Astrocyte (in vitro differentiated cells and primary cell): ENCODE measurements at regions not wholly inside any gene's neighbourhood (a gene's known extent, or its start where the extent isn't known, plus 50 kb on each side); places are given as distances from the start of the nearest gene placed in this dataset.
A peak's percentile ranks its signal among the peaks of the same experiment; 100 is the strongest.

Source experiments
- DNase-seq: peaks from one replicate; pipeline ENCODE4 v3.0.0-alpha.2; 2010; ENCODE audit warnings: low read depth
- FAIRE-seq: peaks from 2 replicates; lab custom pipeline; 2011; peaks lifted over from hg19 to GRCh38; lab: Jason Lieb, UNC
- H2AFZ ChIP-seq: 2 replicates; pipeline ENCODE4 v1.6.0; 2012; ENCODE audit warnings: low read depth, low read length, inconsistent platforms
- H3K27ac ChIP-seq: 2 replicates; pipeline ENCODE4 v1.5.1; 2011; ENCODE audit warnings: low read depth, low read length, inconsistent platforms
- H3K27me3 ChIP-seq: 2 replicates; pipeline ENCODE4 v1.6.0; 2011; ENCODE audit warnings: low read length, inconsistent platforms; ENCODE audit not compliant: insufficient read depth
- H3K36me3 ChIP-seq: 2 replicates; pipeline ENCODE4 v1.5.1; 2011; ENCODE audit warnings: low read length, inconsistent platforms; ENCODE audit not compliant: insufficient read depth
- H3K4me1 ChIP-seq: 2 replicates; pipeline ENCODE4 v1.5.1; 2011; ENCODE audit warnings: low read length, inconsistent platforms; ENCODE audit not compliant: insufficient read depth
- H3K4me2 ChIP-seq: 2 replicates; pipeline ENCODE4 v1.6.0; 2012; ENCODE audit warnings: low read length, inconsistent platforms
- H3K4me3 ChIP-seq: 2 replicates; pipeline ENCODE4 v1.5.1; 2011; ENCODE audit warnings: low read depth, mild to moderate bottlenecking, low read length, inconsistent platforms; ENCODE audit not compliant: insufficient read depth
- H3K79me2 ChIP-seq: 2 replicates; pipeline ENCODE4 v1.6.0; 2012; ENCODE audit warnings: mild to moderate bottlenecking, low read length, inconsistent platforms; ENCODE audit not compliant: insufficient read depth
- H3K9ac ChIP-seq: 2 replicates; pipeline ENCODE4 v1.6.0; 2012; ENCODE audit warnings: mild to moderate bottlenecking, low read length, inconsistent platforms
- H3K9me3 ChIP-seq: 2 replicates; pipeline ENCODE4 v1.5.1; 2012; ENCODE audit warnings: low read depth, mild to moderate bottlenecking, low read length, inconsistent platforms; ENCODE audit not compliant: insufficient read depth
- H4K20me1 ChIP-seq: 2 replicates; pipeline ENCODE4 v1.6.0; 2012; ENCODE audit warnings: low read length, inconsistent platforms; ENCODE audit not compliant: insufficient read depth
- H3K27ac Mint-ChIP-seq: one replicate; pipeline ENCODE4 v1.8.0; 2021; ENCODE audit warnings: mild to moderate bottlenecking, mixed read lengths; ENCODE audit not compliant: unreplicated experiment
- H3K27me3 Mint-ChIP-seq: one replicate; pipeline ENCODE4 v1.8.0; 2021; ENCODE audit warnings: low read depth, mixed read lengths; ENCODE audit not compliant: unreplicated experiment
- H3K36me3 Mint-ChIP-seq: one replicate; pipeline ENCODE4 v1.8.0; 2021; ENCODE audit warnings: low read depth, mixed read lengths; ENCODE audit not compliant: unreplicated experiment
- H3K4me1 Mint-ChIP-seq: one replicate; pipeline ENCODE4 v1.8.0; 2021; ENCODE audit warnings: low read depth, mixed read lengths; ENCODE audit not compliant: unreplicated experiment
- H3K4me3 Mint-ChIP-seq: one replicate; pipeline ENCODE4 v1.8.0; 2021; ENCODE audit warnings: mild to moderate bottlenecking, moderate library complexity, mixed read lengths; ENCODE audit not compliant: unreplicated experiment
- H3K9me3 Mint-ChIP-seq: one replicate; pipeline ENCODE4 v1.8.0; 2021; ENCODE audit warnings: mild to moderate bottlenecking, mixed read lengths; ENCODE audit not compliant: unreplicated experiment
- EZH2 ChIP-seq: IDR thresholded peaks from 2 replicates; pipeline ENCODE4 v1.6.1; 2012; ENCODE audit warnings: mild to moderate bottlenecking, low read length, inconsistent platforms; ENCODE audit not compliant: insufficient read depth
- TF ChIP-seq, protein P1 (sequence below): IDR thresholded peaks from 2 replicates; pipeline ENCODE4 v1.5.1; 2011; ENCODE audit warnings: low read depth, mild to moderate bottlenecking, inconsistent platforms, low read length, moderate library complexity; ENCODE audit not compliant: insufficient read depth

DNA sequence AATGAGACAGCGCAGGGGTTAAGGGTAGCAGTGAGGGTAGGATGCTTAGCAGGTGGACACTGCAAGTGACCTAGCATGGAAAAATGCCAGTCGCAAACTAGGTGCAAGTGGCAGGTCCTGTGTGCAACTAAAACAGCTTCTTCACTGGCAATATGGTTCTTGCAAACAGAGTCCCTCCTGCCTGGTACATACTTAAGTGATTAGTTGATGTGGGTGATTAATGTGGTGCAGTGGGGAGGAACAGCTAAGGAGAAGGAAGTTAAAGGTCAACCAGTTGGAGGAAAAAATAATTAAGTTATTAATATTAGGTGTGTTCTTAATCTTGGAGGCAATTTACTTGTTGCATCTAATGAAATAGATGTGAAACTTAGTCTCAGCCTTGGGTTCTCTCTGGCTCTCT is 121.6 kb upstream of the IGFBP7 start:
- no peaks in the 10 kb centered on the region for H3K9me3 ChIP-seq
- no peaks in the 10 kb centered on the region for H3K4me1 ChIP-seq
- TF ChIP-seq, protein P1, sequence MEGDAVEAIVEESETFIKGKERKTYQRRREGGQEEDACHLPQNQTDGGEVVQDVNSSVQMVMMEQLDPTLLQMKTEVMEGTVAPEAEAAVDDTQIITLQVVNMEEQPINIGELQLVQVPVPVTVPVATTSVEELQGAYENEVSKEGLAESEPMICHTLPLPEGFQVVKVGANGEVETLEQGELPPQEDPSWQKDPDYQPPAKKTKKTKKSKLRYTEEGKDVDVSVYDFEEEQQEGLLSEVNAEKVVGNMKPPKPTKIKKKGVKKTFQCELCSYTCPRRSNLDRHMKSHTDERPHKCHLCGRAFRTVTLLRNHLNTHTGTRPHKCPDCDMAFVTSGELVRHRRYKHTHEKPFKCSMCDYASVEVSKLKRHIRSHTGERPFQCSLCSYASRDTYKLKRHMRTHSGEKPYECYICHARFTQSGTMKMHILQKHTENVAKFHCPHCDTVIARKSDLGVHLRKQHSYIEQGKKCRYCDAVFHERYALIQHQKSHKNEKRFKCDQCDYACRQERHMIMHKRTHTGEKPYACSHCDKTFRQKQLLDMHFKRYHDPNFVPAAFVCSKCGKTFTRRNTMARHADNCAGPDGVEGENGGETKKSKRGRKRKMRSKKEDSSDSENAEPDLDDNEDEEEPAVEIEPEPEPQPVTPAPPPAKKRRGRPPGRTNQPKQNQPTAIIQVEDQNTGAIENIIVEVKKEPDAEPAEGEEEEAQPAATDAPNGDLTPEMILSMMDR, result no peak
- TF ChIP-seq EZH2, result no peak
- no peaks in the 10 kb centered on the region for H3K36me3 ChIP-seq
- peaks cover 17% of the 10 kb centered on the region for H3K4me1 Mint-ChIP-seq
- H3K4me3 Mint-ChIP-seq, result no peak overlapping the region
- H3K79me2 ChIP-seq, result no peaks in the 10 kb centered on the region
- no peak overlapping the region for H2AFZ ChIP-seq
- no peak overlapping the region for H3K4me2 ChIP-seq
- no peak overlapping the region for H3K9ac ChIP-seq
- peaks cover 4% of the 10 kb centered on the region for H3K27me3 ChIP-seq
- no peaks in the 10 kb centered on the region for H4K20me1 ChIP-seq
- peak overlapping the region; percentile 21 for H3K27ac Mint-ChIP-seq
- no peak overlapping the region for H3K27ac ChIP-seq
- no peaks in the 10 kb centered on the region for H3K9me3 Mint-ChIP-seq
- no peaks in the 10 kb centered on the region for H3K36me3 Mint-ChIP-seq
- DNase-seq (no peak), FAIRE-seq (no peak)
- H3K4me3 ChIP-seq, result no peak overlapping the region
- peaks cover 2% of the 10 kb centered on the region for H3K27me3 Mint-ChIP-seq

DNA sequence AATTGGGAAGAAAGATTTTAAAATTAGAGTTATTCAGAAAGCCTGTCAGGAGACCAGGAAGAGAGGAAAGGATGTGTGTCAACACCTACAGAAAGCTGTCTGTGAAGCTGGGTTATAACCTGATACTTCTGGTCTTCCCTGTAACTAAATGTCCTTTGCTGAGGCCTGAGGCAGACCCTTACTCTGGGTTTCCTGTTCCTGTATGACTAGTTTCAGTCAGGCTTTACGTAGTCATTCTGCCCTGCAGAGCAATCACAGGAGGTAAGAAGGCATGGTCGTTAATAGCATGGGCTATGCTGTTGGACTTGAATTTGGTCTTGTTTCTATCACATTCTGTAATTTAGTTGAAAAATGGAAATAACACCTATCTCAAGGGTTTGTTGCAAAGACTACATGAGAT is 110.5 kb upstream of the IGFBP7 start:
- H3K79me2 ChIP-seq, result no peaks in the 10 kb centered on the region
- Mint-ChIP-seq H3K27me3 (no peaks in the 10 kb centered on the region), H3K4me3 (no peak overlapping the region), H3K36me3 (no peaks in the 10 kb centered on the region), H3K9me3 (peaks cover 4% of the 10 kb centered on the region), H3K27ac (no peak overlapping the region), H3K4me1 (no peaks in the 10 kb centered on the region)
- no peak overlapping the region for H3K27ac ChIP-seq
- no peak for TF ChIP-seq EZH2
- TF ChIP-seq, protein P1, result no peak
- H4K20me1 ChIP-seq, result no peaks in the 10 kb centered on the region
- H3K9ac ChIP-seq, result no peak overlapping the region
- H3K27me3 ChIP-seq, result peaks cover 3% of the 10 kb centered on the region
- H3K9me3 ChIP-seq, result no peaks in the 10 kb centered on the region
- H3K4me1 ChIP-seq, result no peaks in the 10 kb centered on the region
- H2AFZ ChIP-seq, result no peak overlapping the region
- no peak for FAIRE-seq
- DNase-seq, result no peak
- H3K4me2 ChIP-seq, result no peak overlapping the region
- no peaks in the 10 kb centered on the region for H3K36me3 ChIP-seq
- H3K4me3 ChIP-seq, result no peak overlapping the region

DNA sequence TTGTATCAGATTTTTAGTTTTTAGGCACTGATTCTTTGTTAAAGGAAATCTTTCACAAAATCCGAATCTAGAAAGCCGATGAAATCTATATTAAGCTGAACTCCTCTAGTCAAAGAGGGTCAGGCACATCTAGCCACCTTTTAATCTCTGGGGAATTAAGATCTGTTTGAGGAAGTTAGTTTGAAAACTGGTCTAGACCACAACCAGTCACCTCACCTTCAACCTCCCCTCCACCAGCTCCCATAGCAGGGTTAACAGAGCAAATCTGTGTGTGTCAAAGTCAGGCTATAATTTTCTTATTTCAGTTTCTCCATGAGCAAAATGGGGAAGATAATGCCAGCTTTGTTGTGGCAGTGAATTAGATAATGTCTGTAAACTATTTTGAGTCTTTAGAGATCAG is 110.0 kb upstream of the IGFBP7 start:
- no peak overlapping the region for H3K4me2 ChIP-seq
- H4K20me1 ChIP-seq, result no peaks in the 10 kb centered on the region
- H3K79me2 ChIP-seq, result no peaks in the 10 kb centered on the region
- H3K36me3 Mint-ChIP-seq, result no peaks in the 10 kb centered on the region
- H3K27me3 Mint-ChIP-seq, result no peaks in the 10 kb centered on the region
- peaks cover 3% of the 10 kb centered on the region for H3K27me3 ChIP-seq
- H3K27ac ChIP-seq, result no peak overlapping the region
- H3K4me3 ChIP-seq, result no peak overlapping the region
- H3K9me3 Mint-ChIP-seq, result peaks cover 4% of the 10 kb centered on the region
- H3K9me3 ChIP-seq, result no peaks in the 10 kb centered on the region
- H2AFZ ChIP-seq, result no peak overlapping the region
- no peaks in the 10 kb centered on the region for H3K4me1 Mint-ChIP-seq
- FAIRE-seq (no peak), DNase-seq (no peak)
- H3K36me3 ChIP-seq, result no peaks in the 10 kb centered on the region
- H3K9ac ChIP-seq, result no peak overlapping the region
- H3K27ac Mint-ChIP-seq, result no peak overlapping the region
- no peaks in the 10 kb centered on the region for H3K4me1 ChIP-seq
- no peak for TF ChIP-seq EZH2
- TF ChIP-seq, protein P1, result no peak
- no peak overlapping the region for H3K4me3 Mint-ChIP-seq
